ENCODE measurements at regions not wholly inside any gene's neighbourhood (a gene's known extent, or its start where the extent isn't known, plus 50 kb on each side); places are given as distances from the start of the nearest gene placed in this dataset.
"Not testable (repeated sequence)": the region's sequence is repeated elsewhere in the genome, so short reads cannot be mapped to it uniquely, and the experiment has no call there.

- H3K4me3 Mint-ChIP-seq: no peak overlapping the region
- H3K36me3 Mint-ChIP-seq (ENCODE audit: low read depth): no peaks in the 10 kb centered on the region
- TF ChIP-seq, protein P1, sequence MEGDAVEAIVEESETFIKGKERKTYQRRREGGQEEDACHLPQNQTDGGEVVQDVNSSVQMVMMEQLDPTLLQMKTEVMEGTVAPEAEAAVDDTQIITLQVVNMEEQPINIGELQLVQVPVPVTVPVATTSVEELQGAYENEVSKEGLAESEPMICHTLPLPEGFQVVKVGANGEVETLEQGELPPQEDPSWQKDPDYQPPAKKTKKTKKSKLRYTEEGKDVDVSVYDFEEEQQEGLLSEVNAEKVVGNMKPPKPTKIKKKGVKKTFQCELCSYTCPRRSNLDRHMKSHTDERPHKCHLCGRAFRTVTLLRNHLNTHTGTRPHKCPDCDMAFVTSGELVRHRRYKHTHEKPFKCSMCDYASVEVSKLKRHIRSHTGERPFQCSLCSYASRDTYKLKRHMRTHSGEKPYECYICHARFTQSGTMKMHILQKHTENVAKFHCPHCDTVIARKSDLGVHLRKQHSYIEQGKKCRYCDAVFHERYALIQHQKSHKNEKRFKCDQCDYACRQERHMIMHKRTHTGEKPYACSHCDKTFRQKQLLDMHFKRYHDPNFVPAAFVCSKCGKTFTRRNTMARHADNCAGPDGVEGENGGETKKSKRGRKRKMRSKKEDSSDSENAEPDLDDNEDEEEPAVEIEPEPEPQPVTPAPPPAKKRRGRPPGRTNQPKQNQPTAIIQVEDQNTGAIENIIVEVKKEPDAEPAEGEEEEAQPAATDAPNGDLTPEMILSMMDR (IDR thresholded peaks at IDR 0.05): no peak
- no peaks in the 10 kb centered on the region for H3K9me3 Mint-ChIP-seq
- no peak overlapping the region for H3K27ac Mint-ChIP-seq
- no peak for DNase-seq
- no peaks in the 10 kb centered on the region for H3K4me1 Mint-ChIP-seq (ENCODE audit: low read depth)
- peaks cover 4% of the 10 kb centered on the region; the same call in 1 of the 2 replicates for H3K27me3 Mint-ChIP-seq (ENCODE audit: insufficient read depth)
Measured at GRCh38 chr4:83921124-83921523, 385.2 kb downstream of the GPAT3 start.

DNA sequence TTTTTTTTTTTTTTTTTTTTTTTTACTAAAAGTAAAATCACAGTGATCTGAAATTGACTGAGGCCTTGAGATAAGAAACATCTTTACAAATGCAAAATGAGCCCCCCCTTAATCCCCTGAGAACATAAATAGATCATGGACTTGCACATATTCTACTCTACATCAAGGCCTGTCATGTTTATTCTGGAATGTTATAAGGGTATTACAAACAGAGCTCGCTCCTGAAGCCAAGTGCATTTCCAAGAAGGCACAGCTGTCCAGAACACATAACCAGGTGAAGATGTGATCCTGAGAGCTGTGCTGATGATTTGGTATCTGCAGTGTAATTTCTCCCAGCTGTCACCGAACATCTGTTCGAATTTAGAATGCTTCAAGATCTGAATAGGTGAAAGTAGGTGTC, 384.5 kb downstream of the GPAT3 start:
- Mint-ChIP-seq H3K27ac (no peak overlapping the region), H3K4me1 (ENCODE audit: low read depth) (no peaks in the 10 kb centered on the region), H3K9me3 (no peaks in the 10 kb centered on the region), H3K4me3 (no peak overlapping the region), H3K27me3 (ENCODE audit: insufficient read depth) (peaks cover 4% of the 10 kb centered on the region; the same call in 1 of the 2 replicates), H3K36me3 (ENCODE audit: low read depth) (no peaks in the 10 kb centered on the region)
- TF ChIP-seq, protein P1 (IDR thresholded peaks at IDR 0.05): no peak
- no peak for DNase-seq

GRCh38 chr4:83917572-83917971, 381.7 kb downstream of the GPAT3 start:
- no peak overlapping the region for H3K4me3 Mint-ChIP-seq
- no peak overlapping the region for H3K27ac Mint-ChIP-seq
- TF ChIP-seq, protein P1 (IDR thresholded peaks at IDR 0.05): no peak
- no peaks in the 10 kb centered on the region for H3K9me3 Mint-ChIP-seq
- no peak for DNase-seq
- no peaks in the 10 kb centered on the region for H3K4me1 Mint-ChIP-seq (ENCODE audit: low read depth)
- peaks cover 4% of the 10 kb centered on the region; the same call in 1 of the 2 replicates for H3K27me3 Mint-ChIP-seq (ENCODE audit: insufficient read depth)
- H3K36me3 Mint-ChIP-seq (ENCODE audit: low read depth): no peaks in the 10 kb centered on the region

GRCh38 chr4:83910693-83911092, 374.8 kb downstream of the GPAT3 start:
- Mint-ChIP-seq H3K27me3 (ENCODE audit: insufficient read depth) (peaks cover 5% of the 10 kb centered on the region), H3K27ac (no peak overlapping the region), H3K36me3 (ENCODE audit: low read depth) (no peaks in the 10 kb centered on the region), H3K4me3 (no peak overlapping the region), H3K4me1 (ENCODE audit: low read depth) (peaks cover 11% of the 10 kb centered on the region), H3K9me3 (no peaks in the 10 kb centered on the region)
- TF ChIP-seq, protein P1 (IDR thresholded peaks at IDR 0.05): no peak
- DNase-seq: no peak

GRCh38 chr4:83906561-83906960, 370.7 kb downstream of the GPAT3 start:
- Mint-ChIP-seq H3K27me3 (ENCODE audit: insufficient read depth) (peaks cover 5% of the 10 kb centered on the region), H3K4me1 (ENCODE audit: low read depth) (peaks cover 11% of the 10 kb centered on the region), H3K27ac (no peak overlapping the region), H3K36me3 (ENCODE audit: low read depth) (no peaks in the 10 kb centered on the region), H3K4me3 (no peak overlapping the region), H3K9me3 (no peaks in the 10 kb centered on the region)
- peak; percentile 7 for DNase-seq
- TF ChIP-seq, protein P1 (IDR thresholded peaks at IDR 0.05): no peak

DNA sequence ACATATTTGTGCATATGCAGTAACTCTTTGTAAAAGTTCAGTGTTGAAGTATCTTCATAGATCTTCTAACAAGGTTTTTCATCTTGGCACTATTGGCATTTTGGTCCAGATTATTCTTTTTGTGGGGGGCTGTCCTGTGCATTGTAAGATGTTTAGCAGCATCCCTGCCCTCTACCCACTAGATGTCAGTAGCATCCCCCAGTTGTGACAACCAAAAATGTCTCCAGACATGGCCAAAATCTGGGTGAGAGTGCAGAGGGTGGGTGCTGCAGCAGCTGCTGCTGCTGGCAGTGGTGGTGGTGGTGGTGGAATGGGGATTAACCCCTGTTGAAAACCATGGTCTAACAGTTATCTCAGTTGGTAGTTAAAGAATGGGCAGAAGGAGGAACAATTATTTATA, 370.0 kb downstream of the GPAT3 start:
- H3K27me3 Mint-ChIP-seq (ENCODE audit: insufficient read depth): peaks cover 5% of the 10 kb centered on the region

DNA sequence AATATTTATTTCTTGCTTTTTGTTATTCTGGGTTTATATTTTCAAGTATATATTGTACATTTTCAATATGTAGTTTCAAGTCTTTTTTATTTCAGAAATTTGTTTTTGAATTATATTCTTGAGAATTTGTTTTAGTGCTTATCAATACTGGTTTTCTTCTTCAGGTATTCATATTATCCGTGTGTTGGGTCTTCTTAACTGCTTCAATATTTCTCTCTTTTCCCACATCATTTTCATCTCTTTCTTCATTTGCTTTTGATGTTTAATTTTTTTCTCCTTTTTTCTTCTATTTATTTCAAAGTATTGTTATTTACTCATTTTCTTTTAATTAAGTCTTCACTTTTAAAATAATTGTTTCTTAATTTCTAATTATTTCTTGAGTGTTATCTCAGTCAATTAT, 367.8 kb downstream of the GPAT3 start:
- not testable (repeated sequence) for H3K9me3 Mint-ChIP-seq; DNase-seq; H3K27me3 Mint-ChIP-seq (ENCODE audit: insufficient read depth); H3K36me3 Mint-ChIP-seq (ENCODE audit: low read depth); H3K4me3 Mint-ChIP-seq; H3K27ac Mint-ChIP-seq
- H3K4me1 Mint-ChIP-seq (ENCODE audit: low read depth): peaks cover 18% of the 10 kb centered on the region

More for the DNA sequence above, 370.0 kb downstream of the GPAT3 start:
- no peaks in the 10 kb centered on the region for H3K9me3 Mint-ChIP-seq
- no peak overlapping the region for H3K4me3 Mint-ChIP-seq
- no peak for DNase-seq
- TF ChIP-seq, protein P1 (IDR thresholded peaks at IDR 0.05): peak; percentile 51
- no peaks in the 10 kb centered on the region for H3K36me3 Mint-ChIP-seq (ENCODE audit: low read depth)
- peaks cover 11% of the 10 kb centered on the region for H3K4me1 Mint-ChIP-seq (ENCODE audit: low read depth)
- H3K27ac Mint-ChIP-seq: no peak overlapping the region

All from HFFc6 (cell line).